NCI-H345 treated with DMSO at 0.1 percent for 48 hours (cell line): ENCODE measurements at regions not wholly inside any gene's neighbourhood (a gene's known extent, or its start where the extent isn't known, plus 50 kb on each side); places are given as distances from the start of the nearest gene placed in this dataset.

Experiments
- DNase-seq: peaks from one replicate; lab custom pipeline; 2025; ENCODE audit not compliant: unreplicated experiment; lab: John Stamatoyannopoulos, UW

- no peak for DNase-seq
Observed at GRCh38 chr15:57821826-57822225, 115.3 kb downstream of the POLR2M start.

- DNase-seq: no peak
Observed at GRCh38 chr15:57823325-57823882, 116.9 kb downstream of the POLR2M start.

GRCh38 chr15:57824186-57824585, 117.7 kb downstream of the POLR2M start:
- DNase-seq: no peak

GRCh38 chr15:57827021-57827420, 120.5 kb downstream of the POLR2M start:
- DNase-seq: no peak

- DNase-seq: no peak
Observed at GRCh38 chr15:57827971-57828370, 121.5 kb downstream of the POLR2M start.

GRCh38 chr15:57832183-57832582, 125.7 kb downstream of the POLR2M start:
- DNase-seq: no peak

GRCh38 chr15:57835119-57835518, 128.6 kb downstream of the POLR2M start:
- no peak for DNase-seq

- no peak for DNase-seq
Observed at GRCh38 chr15:57849317-57849716, 142.8 kb downstream of the POLR2M start.

GRCh38 chr15:57854531-57854930, 148.0 kb downstream of the POLR2M start:
- no peak for DNase-seq

- DNase-seq: no peak
Observed at GRCh38 chr15:57857871-57858270, 151.4 kb downstream of the POLR2M start.

GRCh38 chr15:57859130-57859685, 152.7 kb downstream of the POLR2M start:
- DNase-seq: no peak

- DNase-seq: peak; percentile 26
Observed at GRCh38 chr15:57861034-57861638, 154.6 kb downstream of the POLR2M start.

- no peak for DNase-seq
Observed at GRCh38 chr15:57861815-57862586, 155.5 kb downstream of the POLR2M start.

GRCh38 chr15:57862761-57863160, 156.2 kb downstream of the POLR2M start:
- DNase-seq: no peak

GRCh38 chr15:57865294-57865693, 158.8 kb downstream of the POLR2M start:
- no peak for DNase-seq

GRCh38 chr15:57866149-57866736, 159.7 kb downstream of the POLR2M start:
- DNase-seq: no peak

- no peak for DNase-seq
Observed at GRCh38 chr15:57867970-57868798, 161.7 kb downstream of the POLR2M start.

- no peak for DNase-seq
Observed at GRCh38 chr15:57870667-57871066, 164.2 kb downstream of the POLR2M start.

- no peak for DNase-seq
Observed at GRCh38 chr15:57872281-57873030, 165.9 kb downstream of the POLR2M start.

GRCh38 chr15:57873564-57874209, 167.2 kb downstream of the POLR2M start:
- no peak for DNase-seq
